ENCODE measurements at regions not wholly inside any gene's neighbourhood (a gene's known extent, or its start where the extent isn't known, plus 50 kb on each side); places are given as distances from the start of the nearest gene placed in this dataset.

DNA sequence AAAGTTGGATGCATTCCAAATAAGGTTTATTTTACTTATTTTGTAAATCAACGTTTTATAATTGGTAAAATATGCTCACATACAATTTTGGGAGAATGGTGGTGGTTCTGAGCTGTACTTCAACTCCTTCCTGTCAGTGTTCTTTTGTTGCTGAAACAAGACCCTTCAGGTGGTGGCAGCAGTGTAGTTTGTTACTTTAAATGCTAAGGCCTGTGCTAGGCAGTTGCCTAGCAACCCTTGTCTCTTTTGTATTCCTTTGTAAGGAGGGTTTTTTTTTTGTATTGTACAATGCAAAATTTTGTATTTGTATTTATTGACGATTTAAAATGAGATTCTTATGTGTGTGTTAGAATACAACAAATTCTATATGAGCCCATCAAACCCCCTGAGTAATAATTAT lies 166.0 kb upstream of the FAM98A start:
- H3K4me1 ChIP-seq: no peaks in the 10 kb centered on the region
- peaks cover 0 to 5% (median 0%) of the 10 kb centered on the region in 4 donors for H3K9me3 ChIP-seq
- no peaks in the 10 kb centered on the region for H3K36me3 ChIP-seq
- 22 to 24% methylated on average over 2 of the region's 2 CpGs for WGBS, 2 donors
- no peaks in the 10 kb centered on the region for H3K27me3 ChIP-seq
- H3K27ac ChIP-seq: no peak overlapping the region
- no peak for TF ChIP-seq EP300 (IDR thresholded peaks at IDR 0.05)
- TF ChIP-seq, protein P1, sequence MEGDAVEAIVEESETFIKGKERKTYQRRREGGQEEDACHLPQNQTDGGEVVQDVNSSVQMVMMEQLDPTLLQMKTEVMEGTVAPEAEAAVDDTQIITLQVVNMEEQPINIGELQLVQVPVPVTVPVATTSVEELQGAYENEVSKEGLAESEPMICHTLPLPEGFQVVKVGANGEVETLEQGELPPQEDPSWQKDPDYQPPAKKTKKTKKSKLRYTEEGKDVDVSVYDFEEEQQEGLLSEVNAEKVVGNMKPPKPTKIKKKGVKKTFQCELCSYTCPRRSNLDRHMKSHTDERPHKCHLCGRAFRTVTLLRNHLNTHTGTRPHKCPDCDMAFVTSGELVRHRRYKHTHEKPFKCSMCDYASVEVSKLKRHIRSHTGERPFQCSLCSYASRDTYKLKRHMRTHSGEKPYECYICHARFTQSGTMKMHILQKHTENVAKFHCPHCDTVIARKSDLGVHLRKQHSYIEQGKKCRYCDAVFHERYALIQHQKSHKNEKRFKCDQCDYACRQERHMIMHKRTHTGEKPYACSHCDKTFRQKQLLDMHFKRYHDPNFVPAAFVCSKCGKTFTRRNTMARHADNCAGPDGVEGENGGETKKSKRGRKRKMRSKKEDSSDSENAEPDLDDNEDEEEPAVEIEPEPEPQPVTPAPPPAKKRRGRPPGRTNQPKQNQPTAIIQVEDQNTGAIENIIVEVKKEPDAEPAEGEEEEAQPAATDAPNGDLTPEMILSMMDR (IDR thresholded peaks at IDR 0.05): no peak
- TF ChIP-seq POLR2A (IDR thresholded peaks at IDR 0.05): no peak
- DNase-seq (ENCODE audit: low spot score in 2 of 2): no peak
- H3K4me3 ChIP-seq: no peak overlapping the region

DNA sequence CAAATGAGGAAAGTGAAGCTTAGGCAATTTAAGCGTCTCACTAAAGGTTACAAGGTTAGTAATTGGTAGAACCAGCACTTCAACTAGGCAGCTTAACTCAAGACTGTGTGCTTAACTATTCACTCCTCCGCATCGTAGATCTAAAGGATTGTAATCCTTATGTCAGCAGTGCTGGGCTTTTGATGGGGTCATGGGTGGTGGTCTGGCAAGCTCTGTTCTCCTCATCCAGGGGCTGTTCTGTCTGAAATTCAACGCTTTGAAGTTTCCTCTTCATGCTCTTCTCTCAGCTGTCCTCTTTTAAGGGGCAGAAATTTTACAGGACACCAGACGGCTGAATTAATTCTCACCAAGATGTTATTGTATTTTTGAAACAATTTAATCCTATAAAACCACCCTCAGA lies 165.5 kb upstream of the FAM98A start:
- no peak for DNase-seq (ENCODE audit: low spot score in 2 of 2)
- TF ChIP-seq POLR2A (IDR thresholded peaks at IDR 0.05) (no peak), EP300 (IDR thresholded peaks at IDR 0.05) (no peak)
- TF ChIP-seq, protein P1 (IDR thresholded peaks at IDR 0.05): no peak

DNA sequence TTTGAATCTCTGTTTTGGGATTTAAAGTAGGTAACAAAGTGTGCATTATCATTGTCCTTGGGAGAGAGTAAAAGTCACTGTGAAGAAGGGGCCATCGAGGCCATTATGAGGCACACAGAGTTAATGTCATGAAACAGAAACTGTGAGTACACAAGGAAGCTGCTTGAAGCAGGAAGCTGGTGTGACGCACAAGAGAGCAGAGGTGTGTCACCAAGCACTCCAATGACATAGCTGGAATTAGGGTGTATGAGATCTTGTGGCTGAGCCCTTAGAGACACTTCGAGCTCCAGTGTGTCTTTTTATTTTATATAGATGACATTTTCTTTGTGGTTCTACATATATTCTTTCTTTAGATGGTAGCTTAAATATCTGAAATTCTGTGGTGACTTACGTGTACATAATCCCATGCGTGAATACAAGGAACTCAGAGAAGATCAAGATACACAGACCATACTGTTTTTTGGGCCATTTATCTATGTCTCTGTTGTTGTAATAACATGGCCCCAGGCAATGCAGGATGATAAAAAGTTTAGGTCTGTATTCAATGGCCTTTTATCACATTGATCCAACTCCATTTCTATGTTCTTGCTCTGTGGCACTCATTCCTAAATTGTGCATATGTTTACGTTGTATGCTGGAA lies 164.7 kb upstream of the FAM98A start:
- no peaks in the 10 kb centered on the region for H3K4me1 ChIP-seq
- no peaks in the 10 kb centered on the region for H3K27me3 ChIP-seq
- H3K4me3 ChIP-seq: no peak overlapping the region
- 59 to 61% methylated on average over 6 of the region's 6 CpGs for WGBS, 2 donors
- H3K36me3 ChIP-seq: no peaks in the 10 kb centered on the region
- H3K9me3 ChIP-seq: peaks cover 0 to 9% (median 0%) of the 10 kb centered on the region in 4 donors
- no peak overlapping the region for H3K27ac ChIP-seq
- TF ChIP-seq, protein P1 (IDR thresholded peaks at IDR 0.05): no peak
- no peak for TF ChIP-seq EP300 (IDR thresholded peaks at IDR 0.05)
- TF ChIP-seq POLR2A (IDR thresholded peaks at IDR 0.05): no peak
- no peak for DNase-seq (ENCODE audit: low spot score in 2 of 2)

More for the DNA sequence above, 165.5 kb upstream of the FAM98A start:
- H3K9me3 ChIP-seq: peaks cover 0 to 5% (median 0%) of the 10 kb centered on the region in 4 donors
- no peaks in the 10 kb centered on the region for H3K4me1 ChIP-seq
- H3K27ac ChIP-seq: no peak overlapping the region
- H3K4me3 ChIP-seq: no peak overlapping the region
- no peaks in the 10 kb centered on the region for H3K36me3 ChIP-seq
- H3K27me3 ChIP-seq: no peaks in the 10 kb centered on the region
- 60 to 65% methylated on average over 5 of the region's 5 CpGs for WGBS, 2 donors

DNA sequence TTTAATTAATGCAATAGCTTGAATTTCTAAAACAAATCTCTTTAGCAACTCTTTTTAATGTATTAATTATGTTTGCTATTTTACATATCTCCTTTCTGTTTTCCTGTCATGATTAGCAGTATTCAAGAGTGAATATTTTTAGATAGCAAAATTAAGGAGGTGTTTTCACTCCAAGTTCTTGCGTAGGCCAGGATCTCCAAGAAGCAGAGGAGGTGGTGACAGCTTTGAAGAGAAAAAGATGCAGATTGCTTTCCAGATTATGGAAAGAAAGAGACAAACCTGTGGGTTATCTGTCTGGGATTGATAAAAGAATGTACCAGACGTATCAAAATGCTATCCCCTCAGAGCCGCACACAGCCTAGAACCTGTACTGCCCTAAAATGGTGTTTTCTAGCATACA lies 163.5 kb upstream of the FAM98A start:
- Histone ChIP-seq H3K27me3 (no peaks in the 10 kb centered on the region), H3K27ac (no peak overlapping the region), H3K36me3 (no peaks in the 10 kb centered on the region), H3K9me3 (peaks cover 0 to 9% (median 0%) of the 10 kb centered on the region in 4 donors), H3K4me1 (no peaks in the 10 kb centered on the region), H3K4me3 (no peak overlapping the region)
- WGBS, 2 donors: 85 to 88% methylated on average over 3 of the region's 3 CpGs
- no peak for DNase-seq (ENCODE audit: low spot score in 2 of 2)
- TF ChIP-seq EP300 (IDR thresholded peaks at IDR 0.05): no peak
- TF ChIP-seq, protein P1 (IDR thresholded peaks at IDR 0.05): no peak

DNA sequence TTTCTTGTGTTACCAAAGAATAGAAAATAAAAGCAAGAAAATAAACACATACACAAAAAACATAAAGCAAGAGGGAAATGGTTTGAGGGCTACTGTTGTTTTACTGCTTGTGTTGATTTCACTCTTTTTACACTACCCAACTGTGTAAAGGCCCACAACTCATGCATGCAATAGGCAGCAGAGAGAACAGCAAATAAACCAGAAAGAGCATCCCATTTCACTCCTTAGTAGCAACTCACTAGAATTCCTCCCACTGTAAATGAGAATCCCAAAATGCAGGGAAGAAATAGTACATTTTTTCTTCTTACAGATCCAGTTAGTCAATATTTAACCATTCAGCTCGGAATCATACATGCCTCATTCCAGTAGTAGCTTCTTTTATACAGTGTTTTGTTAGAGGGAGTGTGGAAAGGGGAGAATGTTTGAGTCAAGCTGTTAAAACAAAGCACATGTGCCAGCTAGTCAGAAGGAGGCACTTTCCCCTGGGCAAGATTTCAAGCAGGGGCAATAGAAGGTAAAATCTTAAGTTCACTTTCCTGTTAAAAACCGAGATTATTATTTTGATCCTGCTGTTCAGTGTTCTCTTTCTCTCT lies 147.2 kb upstream of the FAM98A start:
- TF ChIP-seq, protein P1 (IDR thresholded peaks at IDR 0.05): no peak
- TF ChIP-seq POLR2A (IDR thresholded peaks at IDR 0.05) (no peak), EP300 (IDR thresholded peaks at IDR 0.05) (no peak)
- Histone ChIP-seq H3K27ac (no peak overlapping the region), H3K36me3 (no peaks in the 10 kb centered on the region), H3K9me3 (peaks cover 0 to 9% (median 0%) of the 10 kb centered on the region in 4 donors), H3K4me1 (no peaks in the 10 kb centered on the region), H3K4me3 (no peak overlapping the region), H3K27me3 (no peaks in the 10 kb centered on the region)
- no peak for DNase-seq (ENCODE audit: low spot score in 2 of 2)
- 31 to 56% methylated on average over 2 of the region's 2 CpGs for whole genome bisulfite sequencing, 2 donors

All from tibial nerve (tissue), 4 donors.